ENCODE measurements at regions not wholly inside any gene's neighbourhood (a gene's known extent, or its start where the extent isn't known, plus 50 kb on each side); places are given as distances from the start of the nearest gene placed in this dataset.

DNA sequence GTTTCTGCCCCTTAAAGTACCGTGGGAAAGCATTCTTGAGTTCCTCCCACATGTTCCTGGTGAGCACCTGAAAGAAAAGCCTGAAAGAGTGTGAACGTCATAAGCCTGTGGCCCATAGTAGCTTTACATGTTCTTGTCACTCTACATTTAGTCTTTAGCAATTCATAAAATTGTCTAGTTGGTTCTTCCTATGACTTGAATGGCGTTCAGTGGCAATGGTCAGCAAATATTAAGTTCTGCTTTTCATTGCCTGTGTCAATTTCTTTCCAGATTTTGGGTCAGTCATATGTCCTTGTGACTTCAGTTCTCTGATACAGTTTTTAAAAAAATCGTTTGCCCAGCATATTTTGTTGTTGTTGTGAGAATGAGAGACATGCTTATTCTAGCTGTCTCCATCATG lies 650.0 kb upstream of the BOD1L1 start:
- TF ChIP-seq, protein P1, sequence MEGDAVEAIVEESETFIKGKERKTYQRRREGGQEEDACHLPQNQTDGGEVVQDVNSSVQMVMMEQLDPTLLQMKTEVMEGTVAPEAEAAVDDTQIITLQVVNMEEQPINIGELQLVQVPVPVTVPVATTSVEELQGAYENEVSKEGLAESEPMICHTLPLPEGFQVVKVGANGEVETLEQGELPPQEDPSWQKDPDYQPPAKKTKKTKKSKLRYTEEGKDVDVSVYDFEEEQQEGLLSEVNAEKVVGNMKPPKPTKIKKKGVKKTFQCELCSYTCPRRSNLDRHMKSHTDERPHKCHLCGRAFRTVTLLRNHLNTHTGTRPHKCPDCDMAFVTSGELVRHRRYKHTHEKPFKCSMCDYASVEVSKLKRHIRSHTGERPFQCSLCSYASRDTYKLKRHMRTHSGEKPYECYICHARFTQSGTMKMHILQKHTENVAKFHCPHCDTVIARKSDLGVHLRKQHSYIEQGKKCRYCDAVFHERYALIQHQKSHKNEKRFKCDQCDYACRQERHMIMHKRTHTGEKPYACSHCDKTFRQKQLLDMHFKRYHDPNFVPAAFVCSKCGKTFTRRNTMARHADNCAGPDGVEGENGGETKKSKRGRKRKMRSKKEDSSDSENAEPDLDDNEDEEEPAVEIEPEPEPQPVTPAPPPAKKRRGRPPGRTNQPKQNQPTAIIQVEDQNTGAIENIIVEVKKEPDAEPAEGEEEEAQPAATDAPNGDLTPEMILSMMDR (IDR thresholded peaks at IDR 0.05): no peak
- TF ChIP-seq POLR2A (IDR thresholded peaks at IDR 0.05) (no peak), EP300 (IDR thresholded peaks at IDR 0.05) (peak in 1 of 2 donors; percentile 44)

All from tibial nerve (tissue), 4 donors.